CD4-positive, alpha-beta memory T cell (primary cell): ENCODE measurements at regions not wholly inside any gene's neighbourhood (a gene's known extent, or its start where the extent isn't known, plus 50 kb on each side); places are given as distances from the start of the nearest gene placed in this dataset.

ENCODE experiments used
- CTCF ChIA-PET: fragments of 350-600 bp; sonication (Branson Sonifier 250); formaldehyde crosslinking; loops from one replicate; lab custom pipeline; 2021; ENCODE audit warnings: inconsistent platforms; ENCODE audit not compliant: partially characterized antibody; lab: Charles Lee
- POLR2A ChIA-PET: fragments of 350-600 bp; sonication (Branson Sonifier 250); formaldehyde crosslinking; loops from one replicate; lab custom pipeline; 2021; ENCODE audit not compliant: partially characterized antibody; lab: Charles Lee
- DNase-seq, 5 donors: peaks; one replicate each; pipeline versions ENCODE4 v3.0.0 to v3.0.0-alpha.2; 2020 to 2022; ENCODE audit warnings: mixed read lengths in 1 of 5
- H3K27ac ChIP-seq: one replicate; pipeline ENCODE4 v1.7.0; 2013; ENCODE audit warnings: low read depth, low read length
- H3K27me3 ChIP-seq: 2 replicates; pipeline ENCODE4 v1.7.0; 2013; ENCODE audit warnings: mild to moderate bottlenecking, low read length, moderate library complexity; ENCODE audit not compliant: insufficient read depth
- H3K36me3 ChIP-seq: 2 replicates; pipeline ENCODE4 v1.7.0; 2013; ENCODE audit warnings: mild to moderate bottlenecking, low read length, moderate library complexity; ENCODE audit not compliant: insufficient read depth
- H3K4me1 ChIP-seq: 2 replicates; pipeline ENCODE4 v1.7.0; 2013; ENCODE audit warnings: mild to moderate bottlenecking, low read length, moderate library complexity; ENCODE audit not compliant: insufficient read depth
- H3K4me3 ChIP-seq, 2 donors: one replicate each; pipeline ENCODE4 v1.7.0; 2013; ENCODE audit warnings: low read length in 2 of 2, mild to moderate bottlenecking in 1 of 2
- H3K9me3 ChIP-seq, 2 donors: one replicate each; pipeline ENCODE4 v1.7.0; 2013; ENCODE audit warnings: low read length in 2 of 2, control low read depth in 1 of 2; ENCODE audit not compliant: control insufficient read depth in 1 of 2
- H3K27ac Mint-ChIP-seq, 7 donors: one replicate each; pipeline ENCODE4 v1.8.0; 2020 to 2021; ENCODE audit warnings: mixed read lengths in 7 of 7, mild to moderate bottlenecking in 6 of 7, inconsistent platforms in 3 of 7, moderate library complexity in 3 of 7
- H3K27me3 Mint-ChIP-seq, 2 donors: one replicate each; pipeline ENCODE4 v1.8.0; 2020 to 2021; ENCODE audit warnings: mixed read lengths in 2 of 2
- H3K36me3 Mint-ChIP-seq, 2 donors: one replicate each; pipeline ENCODE4 v1.8.0; 2020 to 2021; ENCODE audit warnings: mixed read lengths in 2 of 2, inconsistent platforms in 1 of 2, mild to moderate bottlenecking in 1 of 2
- H3K4me1 Mint-ChIP-seq, 4 donors: one replicate each; pipeline ENCODE4 v1.8.0; 2020 to 2021; ENCODE audit warnings: mixed read lengths in 4 of 4, mild to moderate bottlenecking in 1 of 4
- H3K4me3 Mint-ChIP-seq, 8 donors: one replicate each; pipeline ENCODE4 v1.8.0; 2020 to 2021; ENCODE audit warnings: mixed read lengths in 8 of 8, mild to moderate bottlenecking in 7 of 8, moderate library complexity in 6 of 8, inconsistent platforms in 3 of 8
- H3K9me3 Mint-ChIP-seq, 8 donors: one replicate each; pipeline ENCODE4 v1.8.0; 2020 to 2021; ENCODE audit warnings: mixed read lengths in 8 of 8, mild to moderate bottlenecking in 5 of 8, inconsistent platforms in 3 of 8, moderate library complexity in 1 of 8
- intact Hi-C: fragments of 100-400 bp; cut with micrococcal nuclease; formaldehyde crosslinking; loops from one replicate; pipeline ENCODE4 v1.15.1; 2023

DNA sequence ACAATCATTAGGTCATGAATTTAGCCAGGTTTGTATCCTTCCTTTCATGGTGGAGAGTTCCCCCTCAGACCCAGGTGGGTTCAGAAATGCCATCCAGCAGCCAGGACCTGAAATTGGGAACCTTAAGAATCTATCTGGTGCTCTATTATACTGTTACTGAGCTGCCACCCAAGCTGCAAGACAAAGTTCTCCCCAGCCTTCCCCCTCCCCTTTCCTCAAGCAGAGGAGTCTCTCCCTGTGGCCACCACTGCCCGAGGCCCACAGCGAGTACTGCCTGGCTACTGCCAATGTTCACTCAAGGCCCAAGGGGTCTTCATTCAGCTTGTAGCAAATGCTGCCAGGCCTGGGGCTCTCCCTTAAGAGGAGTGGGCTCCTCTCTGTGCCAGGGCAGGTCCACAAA lies 133.8 kb downstream of the TMEM38B start:
- Mint-ChIP-seq H3K27ac (no peak overlapping the region), H3K9me3 (peaks cover 3 to 21% (median 12%) of the 10 kb centered on the region in 8 donors), H3K4me3 (no peak overlapping the region), H3K27me3 (peaks cover 0 to 2% of the 10 kb centered on the region in 2 donors), H3K36me3 (peaks cover 0 to 7% of the 10 kb centered on the region in 2 donors), H3K4me1 (no peaks in the 10 kb centered on the region)
- H3K9me3 ChIP-seq = no peaks in the 10 kb centered on the region
- no peaks in the 10 kb centered on the region for H3K4me1 ChIP-seq
- no peak overlapping the region for H3K27ac ChIP-seq
- CTCF ChIA-PET = no interaction called here
- POLR2A ChIA-PET = no interaction called here
- H3K4me3 ChIP-seq = no peak overlapping the region
- intact Hi-C loops = no loop called here
- DNase-seq = no peak
- no peaks in the 10 kb centered on the region for H3K27me3 ChIP-seq
- no peaks in the 10 kb centered on the region for H3K36me3 ChIP-seq

DNA sequence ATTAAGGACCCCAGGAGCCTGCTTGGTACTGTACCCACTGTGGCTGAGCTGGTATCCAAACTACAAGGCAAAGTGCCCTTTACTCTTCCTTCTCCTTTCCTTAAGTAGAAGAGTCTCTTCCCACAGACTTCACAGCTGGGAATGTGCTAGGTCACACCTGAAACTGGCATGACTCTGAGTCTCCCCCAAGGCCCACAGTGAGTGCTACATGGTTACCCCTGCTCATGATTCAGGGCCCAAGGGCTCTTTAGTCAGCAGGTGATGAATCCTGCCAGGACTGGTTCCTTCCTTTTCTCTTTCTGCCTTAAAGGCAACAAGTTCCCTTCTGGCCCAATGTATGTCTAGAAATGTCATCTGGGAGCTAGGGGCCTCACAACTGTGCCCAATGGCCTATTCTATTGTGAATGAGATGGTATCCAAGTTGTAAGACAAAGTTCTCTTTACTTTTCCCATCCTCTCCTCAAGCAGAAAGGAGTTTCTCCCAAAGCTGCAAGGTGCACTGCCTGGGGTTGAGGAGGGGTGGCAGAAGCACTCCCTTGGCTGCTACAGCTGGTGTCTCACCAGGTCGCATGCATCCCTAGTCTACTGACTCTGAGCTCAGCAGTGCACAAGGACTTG lies 134.4 kb downstream of the TMEM38B start:
- H3K4me1 ChIP-seq = no peaks in the 10 kb centered on the region
- no peaks in the 10 kb centered on the region for H3K9me3 ChIP-seq
- intact Hi-C loops = no loop called here
- Mint-ChIP-seq H3K4me1 (no peaks in the 10 kb centered on the region), H3K9me3 (peaks cover 0 to 16% (median 7%) of the 10 kb centered on the region in 8 donors), H3K27ac (no peak overlapping the region), H3K4me3 (no peak overlapping the region), H3K27me3 (peaks cover 0 to 2% of the 10 kb centered on the region in 2 donors), H3K36me3 (peaks cover 0 to 7% of the 10 kb centered on the region in 2 donors)
- no peak overlapping the region for H3K4me3 ChIP-seq
- no peak overlapping the region for H3K27ac ChIP-seq
- ChIA-PET POLR2A (no interaction called here), CTCF (no interaction called here)
- no peaks in the 10 kb centered on the region for H3K36me3 ChIP-seq
- no peaks in the 10 kb centered on the region for H3K27me3 ChIP-seq
- no peak for DNase-seq

GRCh38 chr9:105830461-105830860 lies 136.1 kb downstream of the TMEM38B start:
- no peaks in the 10 kb centered on the region for H3K4me1 ChIP-seq
- H3K9me3 ChIP-seq = no peaks in the 10 kb centered on the region
- Mint-ChIP-seq H3K27me3 (peaks cover 0 to 2% of the 10 kb centered on the region in 2 donors), H3K9me3 (peaks cover 0 to 11% (median 6%) of the 10 kb centered on the region in 8 donors), H3K4me3 (no peak overlapping the region), H3K36me3 (peaks cover 0 to 7% of the 10 kb centered on the region in 2 donors), H3K27ac (no peak overlapping the region), H3K4me1 (no peaks in the 10 kb centered on the region)
- CTCF ChIA-PET = interaction anchor here (0.5 kb wide), 1 partner anchor 438 kb away, joined by 3 read pairs; no protein-coding TSS in a partner anchor
- POLR2A ChIA-PET = no interaction called here
- no peak for DNase-seq
- H3K36me3 ChIP-seq = no peaks in the 10 kb centered on the region
- no peak overlapping the region for H3K27ac ChIP-seq
- no peaks in the 10 kb centered on the region for H3K27me3 ChIP-seq
- H3K4me3 ChIP-seq = no peak overlapping the region
- intact Hi-C loops = no loop called here

DNA sequence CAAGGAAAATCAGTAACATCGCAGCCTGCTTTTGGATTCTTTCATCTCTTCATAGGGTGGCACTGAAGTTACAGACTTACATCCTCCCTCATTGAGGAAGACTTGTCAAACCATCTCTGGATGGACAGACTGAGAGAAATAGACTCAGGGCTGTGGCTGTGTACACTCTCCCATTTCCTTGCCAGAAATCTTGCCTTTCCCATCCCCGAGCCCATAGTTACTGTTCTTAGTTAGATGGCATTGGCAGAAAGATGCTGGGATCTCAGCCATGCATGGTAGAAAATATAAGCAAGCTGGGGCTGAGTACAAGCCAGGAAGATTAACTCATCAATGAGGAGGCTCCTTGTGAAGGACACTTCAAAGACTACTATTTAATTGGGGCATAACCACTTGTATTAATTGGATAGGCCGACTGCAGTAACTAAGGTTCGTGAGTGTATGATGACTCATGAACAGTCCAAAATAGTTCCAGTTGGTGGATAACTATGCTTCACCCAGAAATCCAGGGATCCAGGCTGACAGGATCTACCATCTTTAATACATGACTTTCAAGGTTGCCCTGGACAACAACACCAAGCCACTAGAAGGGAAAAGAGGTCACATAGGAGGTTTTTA lies 137.9 kb downstream of the TMEM38B start:
- Mint-ChIP-seq H3K4me1 (no peaks in the 10 kb centered on the region), H3K27me3 (peaks cover 0 to 2% of the 10 kb centered on the region in 2 donors), H3K4me3 (no peak overlapping the region), H3K36me3 (peaks cover 0 to 5% of the 10 kb centered on the region in 2 donors), H3K27ac (no peak overlapping the region), H3K9me3 (peaks cover 0 to 7% (median 0%) of the 10 kb centered on the region in 8 donors)
- Histone ChIP-seq H3K36me3 (no peaks in the 10 kb centered on the region), H3K4me3 (no peak overlapping the region), H3K27ac (no peak overlapping the region), H3K27me3 (no peaks in the 10 kb centered on the region), H3K4me1 (no peaks in the 10 kb centered on the region), H3K9me3 (no peaks in the 10 kb centered on the region)
- DNase-seq = no peak
- CTCF ChIA-PET = no interaction called here
- intact Hi-C loops = no loop called here
- POLR2A ChIA-PET = no interaction called here

DNA sequence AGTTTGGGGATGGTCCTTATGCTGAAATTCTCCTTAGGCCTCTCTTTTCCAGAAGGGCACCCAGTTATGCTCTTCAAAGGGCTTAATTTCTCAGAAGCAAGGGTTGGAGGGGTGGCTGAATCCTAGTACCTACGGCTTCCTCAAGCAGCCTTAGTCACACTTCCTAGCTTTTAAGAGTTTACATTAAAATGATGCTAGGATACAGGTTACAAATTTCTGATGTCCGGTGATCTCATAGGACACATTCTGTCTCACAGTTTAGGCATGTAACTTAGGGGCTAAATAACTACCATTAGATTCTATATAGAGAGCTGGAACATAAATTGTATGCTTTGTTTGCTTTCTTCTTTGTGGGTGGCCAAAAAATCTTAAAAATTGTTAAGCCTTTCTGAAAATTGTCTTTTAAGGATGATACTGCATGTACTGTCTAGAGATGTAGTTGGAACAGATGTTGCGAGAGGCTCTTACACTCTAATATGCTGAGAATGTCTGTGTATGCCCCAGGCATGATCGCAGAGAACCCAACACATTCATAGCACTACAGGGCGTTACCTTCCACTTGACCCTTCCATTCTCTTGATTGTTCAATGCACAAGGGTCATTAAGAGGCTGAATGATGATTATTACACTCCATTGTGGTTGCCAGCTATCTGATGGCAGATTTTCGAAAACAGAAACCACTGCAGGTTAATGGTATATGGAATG lies 139.1 kb downstream of the TMEM38B start:
- Mint-ChIP-seq H3K27ac (no peak overlapping the region), H3K9me3 (peaks cover 0 to 5% (median 0%) of the 10 kb centered on the region in 8 donors), H3K27me3 (peaks cover 0 to 2% of the 10 kb centered on the region in 2 donors), H3K36me3 (peaks cover 0 to 3% of the 10 kb centered on the region in 2 donors), H3K4me1 (no peaks in the 10 kb centered on the region), H3K4me3 (no peak overlapping the region)
- no peak for DNase-seq
- no peak overlapping the region for H3K4me3 ChIP-seq
- H3K27me3 ChIP-seq = no peaks in the 10 kb centered on the region
- H3K27ac ChIP-seq = no peak overlapping the region
- no peaks in the 10 kb centered on the region for H3K4me1 ChIP-seq
- CTCF ChIA-PET = no interaction called here
- POLR2A ChIA-PET = no interaction called here
- intact Hi-C loops = no loop called here
- H3K9me3 ChIP-seq = no peaks in the 10 kb centered on the region
- H3K36me3 ChIP-seq = no peaks in the 10 kb centered on the region

GRCh38 chr9:105834404-105834803 lies 140.1 kb downstream of the TMEM38B start:
- H3K4me1 Mint-ChIP-seq = no peaks in the 10 kb centered on the region
- Histone ChIP-seq H3K4me1 (no peaks in the 10 kb centered on the region), H3K27me3 (no peaks in the 10 kb centered on the region), H3K9me3 (no peaks in the 10 kb centered on the region), H3K27ac (no peak overlapping the region), H3K36me3 (no peaks in the 10 kb centered on the region), H3K4me3 (no peak overlapping the region)
- ChIA-PET POLR2A (no interaction called here), CTCF (no interaction called here)
- H3K4me3 Mint-ChIP-seq = no peak overlapping the region
- H3K27me3 Mint-ChIP-seq = peaks cover 0 to 3% of the 10 kb centered on the region in 2 donors
- H3K27ac Mint-ChIP-seq = no peak overlapping the region
- no peak for DNase-seq
- peaks cover 0 to 4% of the 10 kb centered on the region in 2 donors for H3K36me3 Mint-ChIP-seq
- intact Hi-C loops = no loop called here
- H3K9me3 Mint-ChIP-seq = peaks cover 0 to 4% (median 0%) of the 10 kb centered on the region in 8 donors

- no peak overlapping the region for H3K4me3 Mint-ChIP-seq
- H3K4me3 ChIP-seq = no peak overlapping the region
- H3K36me3 Mint-ChIP-seq = peaks cover 0 to 4% of the 10 kb centered on the region in 2 donors
- H3K36me3 ChIP-seq = no peaks in the 10 kb centered on the region
- DNase-seq = no peak
- H3K9me3 Mint-ChIP-seq = peaks cover 0 to 4% (median 0%) of the 10 kb centered on the region in 8 donors
- H3K9me3 ChIP-seq = no peaks in the 10 kb centered on the region
- no peak overlapping the region for H3K27ac ChIP-seq
- peaks cover 0 to 3% of the 10 kb centered on the region in 2 donors for H3K27me3 Mint-ChIP-seq
- POLR2A ChIA-PET = no interaction called here
- no peaks in the 10 kb centered on the region for H3K27me3 ChIP-seq
- no peaks in the 10 kb centered on the region for H3K4me1 Mint-ChIP-seq
- intact Hi-C loops = no loop called here
- H3K4me1 ChIP-seq = no peaks in the 10 kb centered on the region
- no peak overlapping the region for H3K27ac Mint-ChIP-seq
- CTCF ChIA-PET = interaction anchor here (1.1 kb wide), 1 partner anchor 9 kb away, joined by 3 read pairs; no protein-coding TSS in a partner anchor
Observed at GRCh38 chr9:105835721-105836120, 141.4 kb downstream of the TMEM38B start.
